Keratinocyte (primary cell): ENCODE measurements at regions not wholly inside any gene's neighbourhood (a gene's known extent, or its start where the extent isn't known, plus 50 kb on each side); places are given as distances from the start of the nearest gene placed in this dataset.

ENCODE experiments used
- EZH2 ChIP-seq: IDR thresholded peaks from one replicate; pipeline ENCODE4 v1.6.1; 2012; ENCODE audit warnings: inconsistent platforms, mild to moderate bottlenecking, low read length, moderate library complexity
- TF ChIP-seq, protein P1 (sequence below), 3 experiments: IDR thresholded peaks in 1 of 3; conservative IDR thresholded peaks in 1 of 3; optimal IDR thresholded peaks in 1 of 3; 2 replicates in 2 of 3; 3 replicates in 1 of 3; pipeline versions ENCODE3 to v1.5.1; 2011; ENCODE audit warnings: low read length in 3 of 3, mild to moderate bottlenecking in 3 of 3, moderate library complexity in 2 of 3, control low read depth in 1 of 3, inconsistent platforms in 1 of 3; ENCODE audit not compliant: insufficient read depth in 2 of 3; ENCODE audit errors: extremely low read depth in 1 of 3

DNA sequence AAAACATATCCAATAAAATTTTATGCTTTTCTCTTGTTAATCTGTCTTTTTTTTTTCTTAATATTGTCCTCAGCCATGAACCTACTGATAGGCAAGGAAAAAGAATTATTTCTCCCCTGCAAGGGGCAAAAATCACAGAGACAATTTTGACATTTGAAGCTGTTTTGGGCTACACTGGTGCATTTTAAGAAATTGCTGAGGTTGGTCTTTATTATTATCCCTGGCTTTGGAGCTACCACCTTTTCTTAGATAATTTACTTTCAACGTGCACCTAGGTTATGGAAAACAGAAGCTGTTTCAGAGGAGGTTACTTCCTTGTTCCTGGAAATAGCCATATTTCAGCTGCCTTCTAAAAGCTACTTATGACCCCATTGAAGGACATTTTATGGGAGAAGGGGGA is 195.5 kb upstream of the KYNU start:
- TF ChIP-seq, protein P1, sequence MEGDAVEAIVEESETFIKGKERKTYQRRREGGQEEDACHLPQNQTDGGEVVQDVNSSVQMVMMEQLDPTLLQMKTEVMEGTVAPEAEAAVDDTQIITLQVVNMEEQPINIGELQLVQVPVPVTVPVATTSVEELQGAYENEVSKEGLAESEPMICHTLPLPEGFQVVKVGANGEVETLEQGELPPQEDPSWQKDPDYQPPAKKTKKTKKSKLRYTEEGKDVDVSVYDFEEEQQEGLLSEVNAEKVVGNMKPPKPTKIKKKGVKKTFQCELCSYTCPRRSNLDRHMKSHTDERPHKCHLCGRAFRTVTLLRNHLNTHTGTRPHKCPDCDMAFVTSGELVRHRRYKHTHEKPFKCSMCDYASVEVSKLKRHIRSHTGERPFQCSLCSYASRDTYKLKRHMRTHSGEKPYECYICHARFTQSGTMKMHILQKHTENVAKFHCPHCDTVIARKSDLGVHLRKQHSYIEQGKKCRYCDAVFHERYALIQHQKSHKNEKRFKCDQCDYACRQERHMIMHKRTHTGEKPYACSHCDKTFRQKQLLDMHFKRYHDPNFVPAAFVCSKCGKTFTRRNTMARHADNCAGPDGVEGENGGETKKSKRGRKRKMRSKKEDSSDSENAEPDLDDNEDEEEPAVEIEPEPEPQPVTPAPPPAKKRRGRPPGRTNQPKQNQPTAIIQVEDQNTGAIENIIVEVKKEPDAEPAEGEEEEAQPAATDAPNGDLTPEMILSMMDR (optimal IDR thresholded peaks at IDR 0.05 in 1 of 3, IDR thresholded peaks at IDR 0.05 in 1 of 3, conservative IDR thresholded peaks at IDR 0.05 in 1 of 3; ENCODE audit: extremely low read depth in 1 of 3, insufficient read depth in 2 of 3, low read length in 3 of 3), result no peak
- no peak for TF ChIP-seq EZH2
